Uterus (tissue), 3 donors: ENCODE measurements at regions not wholly inside any gene's neighbourhood (a gene's known extent, or its start where the extent isn't known, plus 50 kb on each side); places are given as distances from the start of the nearest gene placed in this dataset.

Experiments
- DNase-seq, 2 donors: peaks; one replicate each; pipeline ENCODE4 v3.0.0-alpha.2; 2019 to 2020
- H3K27ac ChIP-seq, 2 donors: fragments of 200-600 bp; sonication (generic); 1 replicate in 1 of 2; 2 replicates in 1 of 2; pipeline ENCODE4 v1.5.1; 2016 to 2018
- H3K27me3 ChIP-seq, 2 donors: fragments of 200-600 bp; sonication (generic); one replicate each; pipeline ENCODE4 v1.5.1; 2018 to 2019; ENCODE audit warnings: control low read depth in 1 of 2
- H3K36me3 ChIP-seq, 2 donors: fragments of 200-600 bp; sonication (generic); one replicate each; pipeline ENCODE4 v1.5.1; 2019; ENCODE audit warnings: control low read depth in 1 of 2
- H3K4me1 ChIP-seq, 2 donors: fragments of 200-600 bp; sonication (generic); one replicate each; pipeline ENCODE4 v1.5.1; 2018 to 2019; ENCODE audit warnings: control low read depth in 1 of 2
- H3K4me3 ChIP-seq, 2 donors: fragments of 200-600 bp; sonication (generic); 1 replicate in 1 of 2; 2 replicates in 1 of 2; pipeline ENCODE4 v1.5.1; 2018 to 2019; ENCODE audit warnings: mild to moderate bottlenecking in 1 of 2
- H3K9me3 ChIP-seq, 2 donors: fragments of 200-600 bp; sonication (generic); one replicate each; pipeline ENCODE4 v1.5.1; 2019; ENCODE audit warnings: control low read depth in 1 of 2
- POLR2A ChIP-seq, 2 donors: fragments of 450-650 bp; IDR thresholded peaks; one replicate each; pipeline ENCODE4 v1.6.1; 2016; ENCODE audit warnings: antibody characterized with exemption in 2 of 2, mild to moderate bottlenecking in 1 of 2, moderate library complexity in 1 of 2
- intact Hi-C: fragments of 100-400 bp; cut with DNase I; formaldehyde crosslinking; loops from one replicate; pipeline ENCODE4 v1.15.1; 2023; ENCODE audit warnings: low total_unique reads
- TF ChIP-seq, protein P1 (sequence below), 4 experiments: fragments of 200-600 bp in 2 of 4; fragments of 450-650 bp in 2 of 4; sonication (generic) in 2 of 4; IDR thresholded peaks; one replicate each; pipeline ENCODE4 v1.5.1; 2016 to 2019; ENCODE audit warnings: antibody characterized with exemption in 4 of 4, mild to moderate bottlenecking in 2 of 4, moderate library complexity in 1 of 4
- donor health status: DM: yes; HTN: yes; CAD: no.

DNA sequence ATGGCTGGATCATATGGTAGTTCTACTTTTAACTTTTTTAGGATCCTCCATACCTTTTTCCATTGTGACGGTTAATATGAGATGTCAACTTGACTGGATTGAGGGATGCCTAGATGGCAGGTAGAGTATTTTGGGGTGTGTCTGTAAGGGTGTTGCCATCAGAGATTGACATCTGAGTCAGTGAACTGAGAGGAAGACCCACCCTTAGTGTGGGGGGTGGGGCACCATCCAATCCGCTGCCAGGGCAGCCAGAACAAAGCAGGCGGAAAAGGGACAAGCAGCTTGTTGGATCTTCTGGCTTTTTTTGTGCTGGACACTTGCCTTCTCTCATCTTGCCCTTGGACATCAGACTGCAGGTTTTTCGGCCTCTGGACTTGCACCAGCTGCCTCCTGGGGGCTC lies 168.5 kb upstream of the CXCL13 start:
- H3K9me3 ChIP-seq: no peaks in the 10 kb centered on the region
- H3K4me1 ChIP-seq: no peaks in the 10 kb centered on the region
- DNase-seq: no peak
- H3K27me3 ChIP-seq: no peaks in the 10 kb centered on the region
- intact Hi-C loops: no loop called here
- no peak for TF ChIP-seq POLR2A (IDR thresholded peaks at IDR 0.05)
- TF ChIP-seq, protein P1, sequence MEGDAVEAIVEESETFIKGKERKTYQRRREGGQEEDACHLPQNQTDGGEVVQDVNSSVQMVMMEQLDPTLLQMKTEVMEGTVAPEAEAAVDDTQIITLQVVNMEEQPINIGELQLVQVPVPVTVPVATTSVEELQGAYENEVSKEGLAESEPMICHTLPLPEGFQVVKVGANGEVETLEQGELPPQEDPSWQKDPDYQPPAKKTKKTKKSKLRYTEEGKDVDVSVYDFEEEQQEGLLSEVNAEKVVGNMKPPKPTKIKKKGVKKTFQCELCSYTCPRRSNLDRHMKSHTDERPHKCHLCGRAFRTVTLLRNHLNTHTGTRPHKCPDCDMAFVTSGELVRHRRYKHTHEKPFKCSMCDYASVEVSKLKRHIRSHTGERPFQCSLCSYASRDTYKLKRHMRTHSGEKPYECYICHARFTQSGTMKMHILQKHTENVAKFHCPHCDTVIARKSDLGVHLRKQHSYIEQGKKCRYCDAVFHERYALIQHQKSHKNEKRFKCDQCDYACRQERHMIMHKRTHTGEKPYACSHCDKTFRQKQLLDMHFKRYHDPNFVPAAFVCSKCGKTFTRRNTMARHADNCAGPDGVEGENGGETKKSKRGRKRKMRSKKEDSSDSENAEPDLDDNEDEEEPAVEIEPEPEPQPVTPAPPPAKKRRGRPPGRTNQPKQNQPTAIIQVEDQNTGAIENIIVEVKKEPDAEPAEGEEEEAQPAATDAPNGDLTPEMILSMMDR (IDR thresholded peaks at IDR 0.05): no peak
- no peaks in the 10 kb centered on the region for H3K36me3 ChIP-seq
- H3K27ac ChIP-seq: no peak overlapping the region
- H3K4me3 ChIP-seq: no peak overlapping the region

DNA sequence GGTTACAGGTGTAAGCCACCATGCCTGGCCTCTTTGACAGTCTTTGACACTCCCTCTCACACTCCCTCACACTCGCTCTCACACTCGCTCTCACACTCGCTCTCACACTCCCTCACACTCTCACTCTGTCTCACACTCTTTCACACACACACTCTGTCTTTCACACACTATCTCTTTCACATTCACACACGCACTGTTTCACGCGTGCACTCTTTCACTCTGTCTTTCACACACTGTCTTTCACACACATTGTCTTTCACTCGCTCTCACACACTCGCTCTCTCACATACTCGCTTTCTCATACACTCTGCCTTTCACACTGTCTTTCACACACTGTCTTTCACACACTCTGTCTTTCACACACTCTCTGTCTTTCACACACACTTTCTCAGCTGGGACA lies 167.1 kb upstream of the CXCL13 start:
- TF ChIP-seq, protein P1 (IDR thresholded peaks at IDR 0.05): no peak
- TF ChIP-seq POLR2A (IDR thresholded peaks at IDR 0.05): no peak
- H3K9me3 ChIP-seq: no peaks in the 10 kb centered on the region
- no peak overlapping the region for H3K4me3 ChIP-seq
- no peaks in the 10 kb centered on the region for H3K27me3 ChIP-seq
- intact Hi-C loops: no loop called here
- no peak overlapping the region for H3K27ac ChIP-seq
- H3K4me1 ChIP-seq: no peaks in the 10 kb centered on the region
- H3K36me3 ChIP-seq: no peaks in the 10 kb centered on the region
- no peak for DNase-seq

DNA sequence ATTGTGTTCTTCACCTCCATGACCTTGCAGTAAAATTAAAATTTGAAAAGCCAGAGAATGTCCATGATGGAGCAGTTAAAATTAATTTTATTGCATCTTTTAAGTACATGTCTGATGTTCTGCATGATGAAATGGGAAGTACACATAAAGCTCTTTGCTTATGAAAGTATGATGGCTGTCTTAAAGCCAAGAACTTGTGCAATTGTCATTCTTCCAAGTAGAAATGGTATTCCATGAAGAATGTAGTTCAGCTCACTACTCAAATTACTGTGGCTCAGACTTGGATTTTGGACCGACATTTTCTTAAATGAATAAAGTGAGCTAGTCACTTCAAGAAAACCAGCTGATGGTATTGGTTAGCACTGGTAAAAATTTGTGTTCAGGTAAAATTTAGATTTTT lies 161.7 kb upstream of the CXCL13 start:
- no peak overlapping the region for H3K27ac ChIP-seq
- H3K4me1 ChIP-seq: no peaks in the 10 kb centered on the region
- TF ChIP-seq POLR2A (IDR thresholded peaks at IDR 0.05): no peak
- TF ChIP-seq, protein P1 (IDR thresholded peaks at IDR 0.05): no peak
- H3K36me3 ChIP-seq: no peaks in the 10 kb centered on the region
- H3K4me3 ChIP-seq: no peak overlapping the region
- intact Hi-C loops: no loop called here
- H3K9me3 ChIP-seq: no peaks in the 10 kb centered on the region
- DNase-seq: no peak
- H3K27me3 ChIP-seq: no peaks in the 10 kb centered on the region

DNA sequence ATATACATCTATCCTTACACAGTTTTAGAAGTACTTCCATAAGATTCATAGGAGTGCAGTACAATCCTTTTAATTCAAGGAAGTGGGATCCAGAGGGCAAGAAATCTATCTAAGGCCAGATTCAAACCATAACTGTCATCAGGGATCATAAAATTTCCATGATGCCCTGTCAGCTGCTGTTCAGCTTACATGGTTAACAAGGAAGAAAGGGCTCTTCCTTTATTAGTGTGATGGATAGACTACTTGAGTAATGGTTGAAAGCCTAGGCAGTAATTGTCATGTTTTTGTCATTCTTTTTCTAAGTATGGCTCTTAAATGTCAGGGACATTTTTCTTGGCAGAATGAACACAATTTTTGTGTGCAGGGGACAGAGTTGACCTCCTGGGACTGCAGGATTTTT lies 159.8 kb upstream of the CXCL13 start:
- H3K27ac ChIP-seq: no peak overlapping the region
- intact Hi-C loops: no loop called here
- DNase-seq: no peak

DNA sequence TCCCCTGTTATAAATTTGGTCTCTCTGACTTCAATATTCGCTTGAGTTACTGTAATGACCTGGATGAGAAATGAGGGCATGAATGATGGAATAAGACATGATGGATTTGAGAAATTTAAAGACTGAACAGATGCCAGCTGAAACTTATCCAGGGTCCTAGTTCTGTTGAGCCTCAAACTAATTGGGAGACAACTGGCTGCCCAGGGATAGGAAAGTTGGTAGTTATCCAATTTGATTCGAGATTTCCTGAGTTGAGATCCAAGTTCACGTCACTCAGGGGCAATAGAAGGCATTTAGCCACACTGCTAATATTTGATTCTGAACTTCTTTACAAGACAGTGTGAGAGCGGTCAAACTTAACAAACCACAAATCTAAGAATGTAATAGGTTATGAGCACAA lies 159.0 kb upstream of the CXCL13 start:
- no peaks in the 10 kb centered on the region for H3K27me3 ChIP-seq
- no peak overlapping the region for H3K27ac ChIP-seq
- H3K36me3 ChIP-seq: no peaks in the 10 kb centered on the region
- TF ChIP-seq POLR2A (IDR thresholded peaks at IDR 0.05): no peak
- TF ChIP-seq, protein P1 (IDR thresholded peaks at IDR 0.05): no peak
- no peak for DNase-seq
- no peaks in the 10 kb centered on the region for H3K9me3 ChIP-seq
- intact Hi-C loops: no loop called here
- H3K4me1 ChIP-seq: no peaks in the 10 kb centered on the region
- no peak overlapping the region for H3K4me3 ChIP-seq

More for the DNA sequence above, 159.8 kb upstream of the CXCL13 start:
- Histone ChIP-seq H3K36me3 (no peaks in the 10 kb centered on the region), H3K4me3 (no peak overlapping the region), H3K9me3 (no peaks in the 10 kb centered on the region), H3K27me3 (no peaks in the 10 kb centered on the region), H3K4me1 (no peaks in the 10 kb centered on the region)
- TF ChIP-seq POLR2A (IDR thresholded peaks at IDR 0.05): no peak
- TF ChIP-seq, protein P1 (IDR thresholded peaks at IDR 0.05): no peak
